NCI-H128 (cell line): ENCODE measurements at regions not wholly inside any gene's neighbourhood (a gene's known extent, or its start where the extent isn't known, plus 50 kb on each side); places are given as distances from the start of the nearest gene placed in this dataset.

Experiments
- DNase-seq: peaks from one replicate; lab custom pipeline; 2025; ENCODE audit not compliant: unreplicated experiment; lab: John Stamatoyannopoulos, UW

- no peak for DNase-seq
Observed at GRCh38 chr12:91432089-91432488, 249.5 kb upstream of the DCN start.

GRCh38 chr12:91424506-91424905 lies 241.9 kb upstream of the DCN start:
- no peak for DNase-seq

- DNase-seq, result no peak
Observed at GRCh38 chr12:91423693-91424050, 241.1 kb upstream of the DCN start.

GRCh38 chr12:91422811-91423692 lies 240.4 kb upstream of the DCN start:
- DNase-seq, result no peak

- no peak for DNase-seq
Observed at GRCh38 chr12:91422127-91422526, 239.5 kb upstream of the DCN start.

GRCh38 chr12:91419809-91420208 lies 237.2 kb upstream of the DCN start:
- no peak for DNase-seq

GRCh38 chr12:91418221-91419090 lies 235.8 kb upstream of the DCN start:
- DNase-seq, result no peak

GRCh38 chr12:91417650-91418049 lies 235.0 kb upstream of the DCN start:
- no peak for DNase-seq

GRCh38 chr12:91414636-91415035 lies 232.0 kb upstream of the DCN start:
- DNase-seq, result no peak

- no peak for DNase-seq
Observed at GRCh38 chr12:91413581-91414546, 231.2 kb upstream of the DCN start.

GRCh38 chr12:91406920-91407341 lies 224.3 kb upstream of the DCN start:
- DNase-seq, result no peak

- no peak for DNase-seq
Observed at GRCh38 chr12:91404441-91404840, 221.8 kb upstream of the DCN start.

GRCh38 chr12:91401190-91401589 lies 218.6 kb upstream of the DCN start:
- no peak for DNase-seq

- no peak for DNase-seq
Observed at GRCh38 chr12:91400271-91400670, 217.7 kb upstream of the DCN start.

GRCh38 chr12:91397866-91398532 lies 215.4 kb upstream of the DCN start:
- DNase-seq, result no peak

GRCh38 chr12:91396293-91396692 lies 213.7 kb upstream of the DCN start:
- DNase-seq, result no peak

- DNase-seq, result no peak
Observed at GRCh38 chr12:91395628-91396135, 213.1 kb upstream of the DCN start.

GRCh38 chr12:91394903-91395302 lies 212.3 kb upstream of the DCN start:
- no peak for DNase-seq

GRCh38 chr12:91388573-91388972 lies 206.0 kb upstream of the DCN start:
- no peak for DNase-seq

- DNase-seq, result no peak
Observed at GRCh38 chr12:91387461-91388134, 205.0 kb upstream of the DCN start.
